NB4 (cell line): ENCODE measurements at regions not wholly inside any gene's neighbourhood (a gene's known extent, or its start where the extent isn't known, plus 50 kb on each side); places are given as distances from the start of the nearest gene placed in this dataset.

Experiments used
- DNase-seq: peaks from one replicate; pipeline ENCODE4 v3.0.0; 2010; ENCODE audit warnings: low read depth
- H3K4me3 ChIP-seq: one replicate; pipeline ENCODE4 v1.5.1; 2011; ENCODE audit warnings: mild to moderate bottlenecking, low read depth, low read length, moderate library complexity
- MYC ChIP-seq: IDR thresholded peaks from 2 replicates; pipeline ENCODE4 v1.6.1; 2011; ENCODE audit warnings: low read depth, low read length
- POLR2A ChIP-seq: IDR thresholded peaks from 2 replicates; pipeline ENCODE4 v1.6.1; 2011; ENCODE audit warnings: mild to moderate bottlenecking; ENCODE audit not compliant: insufficient read length; ENCODE audit errors: extremely low read depth
- TF ChIP-seq, protein P1 (sequence below): IDR thresholded peaks from one replicate; pipeline ENCODE4 v1.5.1; 2012; ENCODE audit warnings: low read depth, low read length
- TF ChIP-seq, protein P2 (sequence below): IDR thresholded peaks from 2 replicates; pipeline ENCODE4 v1.6.1; 2011; ENCODE audit warnings: low read depth, low read length

GRCh38 chr3:145807990-145808389, 353.0 kb downstream of the PLOD2 start:
- DNase-seq: peak; percentile 5
- TF ChIP-seq, protein P1, sequence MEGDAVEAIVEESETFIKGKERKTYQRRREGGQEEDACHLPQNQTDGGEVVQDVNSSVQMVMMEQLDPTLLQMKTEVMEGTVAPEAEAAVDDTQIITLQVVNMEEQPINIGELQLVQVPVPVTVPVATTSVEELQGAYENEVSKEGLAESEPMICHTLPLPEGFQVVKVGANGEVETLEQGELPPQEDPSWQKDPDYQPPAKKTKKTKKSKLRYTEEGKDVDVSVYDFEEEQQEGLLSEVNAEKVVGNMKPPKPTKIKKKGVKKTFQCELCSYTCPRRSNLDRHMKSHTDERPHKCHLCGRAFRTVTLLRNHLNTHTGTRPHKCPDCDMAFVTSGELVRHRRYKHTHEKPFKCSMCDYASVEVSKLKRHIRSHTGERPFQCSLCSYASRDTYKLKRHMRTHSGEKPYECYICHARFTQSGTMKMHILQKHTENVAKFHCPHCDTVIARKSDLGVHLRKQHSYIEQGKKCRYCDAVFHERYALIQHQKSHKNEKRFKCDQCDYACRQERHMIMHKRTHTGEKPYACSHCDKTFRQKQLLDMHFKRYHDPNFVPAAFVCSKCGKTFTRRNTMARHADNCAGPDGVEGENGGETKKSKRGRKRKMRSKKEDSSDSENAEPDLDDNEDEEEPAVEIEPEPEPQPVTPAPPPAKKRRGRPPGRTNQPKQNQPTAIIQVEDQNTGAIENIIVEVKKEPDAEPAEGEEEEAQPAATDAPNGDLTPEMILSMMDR: peak; percentile 12
- TF ChIP-seq MYC: no peak
- TF ChIP-seq, protein P2, sequence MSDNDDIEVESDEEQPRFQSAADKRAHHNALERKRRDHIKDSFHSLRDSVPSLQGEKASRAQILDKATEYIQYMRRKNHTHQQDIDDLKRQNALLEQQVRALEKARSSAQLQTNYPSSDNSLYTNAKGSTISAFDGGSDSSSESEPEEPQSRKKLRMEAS: no peak
- TF ChIP-seq POLR2A: no peak
- no peak overlapping the region for H3K4me3 ChIP-seq

- H3K4me3 ChIP-seq: no peak overlapping the region
- TF ChIP-seq, protein P1: no peak
- no peak for TF ChIP-seq MYC
- no peak for TF ChIP-seq POLR2A
- TF ChIP-seq, protein P2: no peak
- no peak for DNase-seq
These were observed 348.6 kb downstream of the PLOD2 start for GRCh38 chr3:145812391-145812790.

GRCh38 chr3:145815707-145816413, 345.1 kb downstream of the PLOD2 start:
- no peak for DNase-seq
- no peak overlapping the region for H3K4me3 ChIP-seq
- TF ChIP-seq POLR2A: no peak
- TF ChIP-seq, protein P2: no peak
- no peak for TF ChIP-seq MYC
- TF ChIP-seq, protein P1: no peak

- TF ChIP-seq POLR2A (no peak), MYC (no peak)
- TF ChIP-seq, protein P2: no peak
- TF ChIP-seq, protein P1: no peak
- DNase-seq: no peak
- H3K4me3 ChIP-seq: no peak overlapping the region
These were observed 343.0 kb downstream of the PLOD2 start for GRCh38 chr3:145817870-145818483.

DNA sequence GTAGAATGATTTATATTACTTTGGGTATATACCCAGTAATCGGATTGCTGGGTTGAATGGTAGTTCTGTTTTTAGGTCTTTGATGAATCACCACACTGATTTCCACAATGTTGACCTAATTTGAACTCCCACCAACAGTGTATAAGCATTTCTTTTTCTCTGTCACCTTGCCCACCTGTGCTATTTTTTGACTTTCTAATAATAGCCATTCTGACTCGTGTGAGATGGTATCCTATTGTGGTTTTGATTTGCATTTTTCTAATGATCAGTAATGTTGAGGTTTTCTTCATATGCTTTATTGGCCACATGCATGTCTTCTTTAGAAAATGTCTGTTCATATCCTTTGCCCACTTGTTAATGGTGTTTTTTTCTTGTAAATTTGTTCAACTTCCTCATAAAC, 340.8 kb downstream of the PLOD2 start:
- TF ChIP-seq, protein P1: no peak
- no peak for TF ChIP-seq MYC
- no peak for TF ChIP-seq POLR2A
- TF ChIP-seq, protein P2: no peak
- DNase-seq: no peak
- no peak overlapping the region for H3K4me3 ChIP-seq
